OCI-LY1 (cell line): ENCODE measurements at regions not wholly inside any gene's neighbourhood (a gene's known extent, or its start where the extent isn't known, plus 50 kb on each side); places are given as distances from the start of the nearest gene placed in this dataset.

ENCODE experiments used
- H2AFZ ChIP-seq: fragments of 200-600 bp; sonication (generic), shearing (Covaris generic); 2 replicates; pipeline ENCODE4 v1.6.0; 2014; ENCODE audit warnings: antibody characterized with exemption, mild to moderate bottlenecking, low read length
- H3F3A ChIP-seq: fragments of 200-600 bp; sonication (generic), shearing (Covaris generic); 2 replicates; pipeline ENCODE4 v1.6.0; 2014; ENCODE audit warnings: mild to moderate bottlenecking, antibody characterized with exemption, low read length, moderate library complexity; ENCODE audit not compliant: insufficient read depth
- H3K27ac ChIP-seq: fragments of 200-600 bp; sonication (generic); 2 replicates; pipeline ENCODE4 v1.5.1; 2014; ENCODE audit warnings: low read length, mixed run types, mild to moderate bottlenecking, low read depth; ENCODE audit not compliant: poor library complexity, severe bottlenecking
- H3K27me3 ChIP-seq: fragments of 200-600 bp; sonication (generic); 2 replicates; pipeline ENCODE4 v1.6.0; 2014; ENCODE audit warnings: antibody characterized with exemption, mild to moderate bottlenecking, low read length, moderate library complexity; ENCODE audit not compliant: insufficient read depth
- H3K36me3 ChIP-seq: fragments of 200-600 bp; sonication (generic); 2 replicates; pipeline ENCODE4 v1.6.1; 2014; ENCODE audit warnings: mild to moderate bottlenecking, antibody characterized with exemption, low read length, moderate library complexity, mixed read lengths; ENCODE audit not compliant: insufficient read depth
- H3K4me1 ChIP-seq: fragments of 200-600 bp; sonication (generic); 2 replicates; pipeline ENCODE4 v1.5.1; 2014; ENCODE audit warnings: mild to moderate bottlenecking, low read length, moderate library complexity; ENCODE audit not compliant: insufficient read depth, severe bottlenecking
- H3K4me2 ChIP-seq: fragments of 200-600 bp; sonication (generic), shearing (Covaris generic); 2 replicates; pipeline ENCODE4 v1.6.1; 2014; ENCODE audit warnings: low read length
- H3K4me3 ChIP-seq: fragments of 200-600 bp; sonication (generic); 2 replicates; pipeline ENCODE4 v1.5.1; 2014; ENCODE audit warnings: low read length, low read depth, mild to moderate bottlenecking, mixed read lengths; ENCODE audit not compliant: poor library complexity, severe bottlenecking
- H3K79me2 ChIP-seq: fragments of 200-600 bp; shearing (Covaris generic); 2 replicates; pipeline ENCODE4 v1.6.1; 2016; ENCODE audit warnings: mixed run types, low read length, mixed read lengths; ENCODE audit not compliant: insufficient read depth
- H3K9ac ChIP-seq: fragments of 200-600 bp; sonication (generic), shearing (Covaris generic); 2 replicates; pipeline ENCODE4 v1.6.1; 2014; ENCODE audit warnings: mild to moderate bottlenecking, low read length, mixed read lengths
- H3K9me2 ChIP-seq: fragments of 200-600 bp; sonication (generic), shearing (Covaris generic); 2 replicates; pipeline ENCODE4 v1.6.1; 2014; ENCODE audit warnings: low read depth, mild to moderate bottlenecking, low read length, mixed read lengths
- H3K9me3 ChIP-seq: fragments of 200-600 bp; shearing (Covaris generic); 2 replicates; pipeline ENCODE4 v1.6.1; 2014; ENCODE audit warnings: low read length, mixed read lengths
- H4K20me1 ChIP-seq: fragments of 200-600 bp; sonication (generic), shearing (Covaris generic); 2 replicates; pipeline ENCODE4 v1.6.0; 2016; ENCODE audit warnings: mild to moderate bottlenecking, low read length; ENCODE audit not compliant: insufficient read depth
- CTCF ChIP-seq: fragments of 200-600 bp; sonication (generic), shearing (Covaris generic); IDR thresholded peaks from 2 replicates; pipeline ENCODE4 v1.5.1; 2017; ENCODE audit warnings: mild to moderate bottlenecking, antibody characterized with exemption, low read length, moderate library complexity, mixed read lengths
- EZH2 ChIP-seq: fragments of 200-600 bp; sonication (generic), shearing (Covaris generic); IDR thresholded peaks from 2 replicates; pipeline ENCODE4 v1.8.0; 2017; ENCODE audit warnings: borderline replicate concordance, mixed run types, mild to moderate bottlenecking, antibody characterized with exemption, low read length, moderate library complexity, mixed read lengths

GRCh38 chr10:125299461-125299860 is 139.1 kb upstream of the CTBP2 start:
- Histone ChIP-seq H3K36me3 (no peaks in the 10 kb centered on the region), H2AFZ (no peak overlapping the region), H3K79me2 (no peaks in the 10 kb centered on the region), H3K9me3 (no peaks in the 10 kb centered on the region), H3K4me3 (no peak overlapping the region), H3K9ac (no peak overlapping the region), H3K4me1 (no peaks in the 10 kb centered on the region), H4K20me1 (no peaks in the 10 kb centered on the region), H3K9me2 (no peaks in the 10 kb centered on the region), H3K27me3 (no peaks in the 10 kb centered on the region), H3K4me2 (no peak overlapping the region), H3F3A (no peaks in the 10 kb centered on the region), H3K27ac (no peak overlapping the region)
- TF ChIP-seq EZH2 (no peak), CTCF (no peak)

- no peak for TF ChIP-seq EZH2
- TF ChIP-seq CTCF: no peak
Measured at GRCh38 chr10:125296598-125296997, 136.2 kb upstream of the CTBP2 start.

GRCh38 chr10:125294109-125294508 is 133.7 kb upstream of the CTBP2 start:
- H2AFZ ChIP-seq: no peak overlapping the region
- no peaks in the 10 kb centered on the region for H3F3A ChIP-seq
- no peaks in the 10 kb centered on the region for H3K36me3 ChIP-seq
- H3K4me1 ChIP-seq: no peaks in the 10 kb centered on the region
- H3K79me2 ChIP-seq: no peaks in the 10 kb centered on the region
- no peak overlapping the region for H3K27ac ChIP-seq
- H3K9me3 ChIP-seq: no peaks in the 10 kb centered on the region
- H4K20me1 ChIP-seq: no peaks in the 10 kb centered on the region
- no peak for TF ChIP-seq CTCF
- no peak for TF ChIP-seq EZH2
- no peak overlapping the region for H3K4me2 ChIP-seq
- no peaks in the 10 kb centered on the region for H3K9me2 ChIP-seq
- H3K27me3 ChIP-seq: no peaks in the 10 kb centered on the region
- no peak overlapping the region for H3K9ac ChIP-seq
- no peak overlapping the region for H3K4me3 ChIP-seq

More at GRCh38 chr10:125296598-125296997, 136.2 kb upstream of the CTBP2 start:
- no peak overlapping the region for H2AFZ ChIP-seq
- no peak overlapping the region for H3K27ac ChIP-seq
- no peaks in the 10 kb centered on the region for H3K79me2 ChIP-seq
- no peaks in the 10 kb centered on the region for H3K36me3 ChIP-seq
- no peak overlapping the region for H3K9ac ChIP-seq
- no peak overlapping the region for H3K4me2 ChIP-seq
- H4K20me1 ChIP-seq: no peaks in the 10 kb centered on the region
- H3K9me3 ChIP-seq: no peaks in the 10 kb centered on the region
- H3F3A ChIP-seq: no peaks in the 10 kb centered on the region
- H3K27me3 ChIP-seq: no peaks in the 10 kb centered on the region
- H3K4me1 ChIP-seq: no peaks in the 10 kb centered on the region
- no peaks in the 10 kb centered on the region for H3K9me2 ChIP-seq
- H3K4me3 ChIP-seq: no peak overlapping the region
